ENCODE measurements at regions not wholly inside any gene's neighbourhood (a gene's known extent, or its start where the extent isn't known, plus 50 kb on each side); places are given as distances from the start of the nearest gene placed in this dataset.

- TF ChIP-seq EP300 (IDR thresholded peaks at IDR 0.05) (no peak), CTCF (IDR thresholded peaks at IDR 0.05) (no peak)
Observed at GRCh38 chr20:22456109-22456508, 128.3 kb downstream of the FOXA2 start.
